ENCODE measurements at regions not wholly inside any gene's neighbourhood (a gene's known extent, or its start where the extent isn't known, plus 50 kb on each side); places are given as distances from the start of the nearest gene placed in this dataset.

GRCh38 chr10:130970341-130971122 lies 341.0 kb downstream of the TCERG1L start:
- H4K20me1 ChIP-seq (ENCODE audit: insufficient read depth, low read length, poor library complexity, severe bottlenecking), result no peaks in the 10 kb centered on the region
- H3K4me2 ChIP-seq (ENCODE audit: low read depth, low read length, poor library complexity, severe bottlenecking), result no peak overlapping the region
- TF ChIP-seq, protein P1, sequence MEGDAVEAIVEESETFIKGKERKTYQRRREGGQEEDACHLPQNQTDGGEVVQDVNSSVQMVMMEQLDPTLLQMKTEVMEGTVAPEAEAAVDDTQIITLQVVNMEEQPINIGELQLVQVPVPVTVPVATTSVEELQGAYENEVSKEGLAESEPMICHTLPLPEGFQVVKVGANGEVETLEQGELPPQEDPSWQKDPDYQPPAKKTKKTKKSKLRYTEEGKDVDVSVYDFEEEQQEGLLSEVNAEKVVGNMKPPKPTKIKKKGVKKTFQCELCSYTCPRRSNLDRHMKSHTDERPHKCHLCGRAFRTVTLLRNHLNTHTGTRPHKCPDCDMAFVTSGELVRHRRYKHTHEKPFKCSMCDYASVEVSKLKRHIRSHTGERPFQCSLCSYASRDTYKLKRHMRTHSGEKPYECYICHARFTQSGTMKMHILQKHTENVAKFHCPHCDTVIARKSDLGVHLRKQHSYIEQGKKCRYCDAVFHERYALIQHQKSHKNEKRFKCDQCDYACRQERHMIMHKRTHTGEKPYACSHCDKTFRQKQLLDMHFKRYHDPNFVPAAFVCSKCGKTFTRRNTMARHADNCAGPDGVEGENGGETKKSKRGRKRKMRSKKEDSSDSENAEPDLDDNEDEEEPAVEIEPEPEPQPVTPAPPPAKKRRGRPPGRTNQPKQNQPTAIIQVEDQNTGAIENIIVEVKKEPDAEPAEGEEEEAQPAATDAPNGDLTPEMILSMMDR (conservative IDR thresholded peaks at IDR 0.05; ENCODE audit: low read length), result no peak
- no peak for TF ChIP-seq EZH2phosphoT487 (IDR thresholded peaks at IDR 0.05; ENCODE audit: borderline replicate concordance)
- no peaks in the 10 kb centered on the region for H3K9me2 ChIP-seq (replicated peaks; ENCODE audit: low read depth, low read length)
- H3K4me1 ChIP-seq (ENCODE audit: insufficient read depth, low read length, poor library complexity, severe bottlenecking), result no peaks in the 10 kb centered on the region
- H3F3A ChIP-seq (ENCODE audit: low read depth), result no peaks in the 10 kb centered on the region
- no peak overlapping the region for H2AFZ ChIP-seq (ENCODE audit: low read length)
- H3K9ac ChIP-seq (ENCODE audit: low read depth, low read length, poor library complexity, severe bottlenecking), result no peak overlapping the region
- H3K27me3 ChIP-seq (ENCODE audit: insufficient read depth, low read length, poor library complexity, severe bottlenecking), result no peaks in the 10 kb centered on the region
- H3K4me3 ChIP-seq (ENCODE audit: low read length, poor library complexity, severe bottlenecking), result no peak overlapping the region
- no peaks in the 10 kb centered on the region for H3K36me3 ChIP-seq (ENCODE audit: insufficient read depth, low read length)
- peaks cover 11% of the 10 kb centered on the region; the same call in 1 of the 2 replicates for H3K9me3 ChIP-seq (ENCODE audit: insufficient read depth, low read depth, low read length)
- no peaks in the 10 kb centered on the region for H3K79me2 ChIP-seq (ENCODE audit: insufficient read depth, low read length)

DNA sequence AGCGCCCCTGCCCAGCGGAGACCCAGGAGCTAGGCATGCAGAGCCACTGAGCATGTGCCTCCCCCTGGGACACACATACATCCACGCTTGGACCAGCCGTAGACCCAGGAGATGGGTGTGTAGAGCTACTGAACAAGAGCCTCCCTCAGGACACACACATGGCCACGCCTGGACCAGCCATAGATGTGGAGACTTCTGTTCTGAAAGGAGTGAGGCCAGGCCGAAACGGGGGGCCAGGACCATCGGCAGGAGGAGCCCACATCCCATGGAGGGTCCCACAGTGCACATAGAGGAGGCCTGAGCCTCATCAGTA lies 340.4 kb downstream of the TCERG1L start:
- Histone ChIP-seq H3K9me3 (ENCODE audit: insufficient read depth, low read depth, low read length) (peaks cover 13% of the 10 kb centered on the region; the same call in 1 of the 2 replicates), H3K4me3 (ENCODE audit: low read length, poor library complexity, severe bottlenecking) (no peak overlapping the region), H3K36me3 (ENCODE audit: insufficient read depth, low read length) (no peaks in the 10 kb centered on the region), H3K27me3 (ENCODE audit: insufficient read depth, low read length, poor library complexity, severe bottlenecking) (no peaks in the 10 kb centered on the region), H3K4me2 (ENCODE audit: low read depth, low read length, poor library complexity, severe bottlenecking) (no peak overlapping the region), H3F3A (ENCODE audit: low read depth) (no peaks in the 10 kb centered on the region), H3K79me2 (ENCODE audit: insufficient read depth, low read length) (no peaks in the 10 kb centered on the region), H2AFZ (ENCODE audit: low read length) (no peak overlapping the region), H4K20me1 (ENCODE audit: insufficient read depth, low read length, poor library complexity, severe bottlenecking) (no peaks in the 10 kb centered on the region), H3K9ac (ENCODE audit: low read depth, low read length, poor library complexity, severe bottlenecking) (no peak overlapping the region), H3K9me2 (replicated peaks; ENCODE audit: low read depth, low read length) (no peaks in the 10 kb centered on the region), H3K4me1 (ENCODE audit: insufficient read depth, low read length, poor library complexity, severe bottlenecking) (no peaks in the 10 kb centered on the region)
- no peak for TF ChIP-seq EZH2phosphoT487 (IDR thresholded peaks at IDR 0.05; ENCODE audit: borderline replicate concordance)
- TF ChIP-seq, protein P1 (conservative IDR thresholded peaks at IDR 0.05; ENCODE audit: low read length), result no peak

DNA sequence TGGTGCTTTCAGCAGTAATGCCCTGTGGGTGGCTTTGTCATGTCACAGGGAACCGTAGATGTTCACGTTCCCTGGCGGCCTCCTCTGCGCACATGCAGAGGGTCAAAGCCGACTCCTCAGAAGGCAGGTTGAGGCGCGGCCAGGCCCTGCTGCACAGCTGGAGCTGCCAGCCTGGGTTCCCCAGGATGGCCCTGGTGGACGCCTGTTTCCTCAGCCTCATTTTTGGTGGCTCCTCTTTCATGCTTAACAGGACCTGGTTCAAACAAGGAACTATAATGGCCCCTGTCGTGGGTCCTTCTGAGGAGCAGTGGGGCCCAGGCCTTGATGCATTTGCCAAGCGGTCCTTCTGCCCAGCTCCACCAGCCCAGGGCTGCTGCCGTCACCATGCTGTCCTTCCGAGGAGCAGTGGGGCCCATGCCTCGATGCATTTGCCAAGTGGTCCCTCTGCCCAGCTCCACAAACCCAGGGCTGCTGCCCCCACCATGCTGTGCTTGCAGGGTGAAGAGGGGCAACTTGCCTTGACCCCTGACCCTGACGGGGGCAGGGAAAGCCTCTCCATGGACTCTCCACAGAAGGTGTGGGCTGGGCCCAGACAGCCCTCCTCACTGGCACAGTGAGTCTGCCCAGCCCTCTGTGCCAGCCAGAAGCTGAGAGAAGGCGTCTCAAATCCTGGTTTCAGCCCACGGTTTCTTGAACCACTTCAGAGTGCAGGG lies 338.2 kb downstream of the TCERG1L start:
- H3K27me3 ChIP-seq (ENCODE audit: insufficient read depth, low read length, poor library complexity, severe bottlenecking), result no peaks in the 10 kb centered on the region
- H3K79me2 ChIP-seq (ENCODE audit: insufficient read depth, low read length), result no peaks in the 10 kb centered on the region
- H2AFZ ChIP-seq (ENCODE audit: low read length), result no peak overlapping the region
- H3K9me3 ChIP-seq (ENCODE audit: insufficient read depth, low read depth, low read length), result peaks cover 14% of the 10 kb centered on the region; the same call in 1 of the 2 replicates
- H3K9me2 ChIP-seq (replicated peaks; ENCODE audit: low read depth, low read length), result no peaks in the 10 kb centered on the region
- H3K36me3 ChIP-seq (ENCODE audit: insufficient read depth, low read length), result no peaks in the 10 kb centered on the region
- H3K9ac ChIP-seq (ENCODE audit: low read depth, low read length, poor library complexity, severe bottlenecking), result no peak overlapping the region
- H3K4me3 ChIP-seq (ENCODE audit: low read length, poor library complexity, severe bottlenecking), result no peak overlapping the region
- TF ChIP-seq, protein P1 (conservative IDR thresholded peaks at IDR 0.05; ENCODE audit: low read length), result no peak
- no peak for TF ChIP-seq EZH2phosphoT487 (IDR thresholded peaks at IDR 0.05; ENCODE audit: borderline replicate concordance)
- no peak overlapping the region for H3K4me2 ChIP-seq (ENCODE audit: low read depth, low read length, poor library complexity, severe bottlenecking)
- no peaks in the 10 kb centered on the region for H3F3A ChIP-seq (ENCODE audit: low read depth)
- H4K20me1 ChIP-seq (ENCODE audit: insufficient read depth, low read length, poor library complexity, severe bottlenecking), result no peaks in the 10 kb centered on the region
- no peaks in the 10 kb centered on the region for H3K4me1 ChIP-seq (ENCODE audit: insufficient read depth, low read length, poor library complexity, severe bottlenecking)
